K562 (cell line): ENCODE measurements at regions not wholly inside any gene's neighbourhood (a gene's known extent, or its start where the extent isn't known, plus 50 kb on each side); places are given as distances from the start of the nearest gene placed in this dataset.

ENCODE experiments used
- CREB1 ChIP-seq, 2 experiments: sonication (generic) in 1 of 2; formaldehyde crosslinking in 1 of 2; IDR thresholded peaks; 2 replicates each; pipeline versions ENCODE4 v1.6.1 to v1.8.0; 2012 to 2022; ENCODE audit warnings: inconsistent platforms in 1 of 2, mild to moderate bottlenecking in 1 of 2, missing genetic modification reagents in 1 of 2, moderate library complexity in 1 of 2
- ILF3 ChIP-seq: fragments of 450-650 bp; IDR thresholded peaks from 2 replicates; pipeline ENCODE4 v1.6.1; 2018; ENCODE audit warnings: antibody characterized with exemption, mild to moderate bottlenecking, moderate library complexity, borderline replicate concordance
- POLR2A ChIP-seq: fragments of 450-650 bp; conservative IDR thresholded peaks from 2 replicates; pipeline ENCODE4 v1.6.1; 2016
- SIRT6 ChIP-seq: IDR thresholded peaks from one replicate; pipeline ENCODE4 v1.6.1; 2012; ENCODE audit warnings: low read depth, mild to moderate bottlenecking, control low read depth, inconsistent platforms, low read length, moderate library complexity

GRCh38 chr16:51302042-51302441, 151.0 kb upstream of the SALL1 start:
- no peak for TF ChIP-seq ILF3
- no peak for TF ChIP-seq CREB1 (IDR thresholded peaks at IDR 0.05)
- no peak for TF ChIP-seq CREB1 (CRISPR knock-in tag; IDR thresholded peaks at IDR 0.05)
- no peak for TF ChIP-seq POLR2A
- no peak for TF ChIP-seq SIRT6
